Transverse colon (tissue), 4 donors: ENCODE measurements at regions not wholly inside any gene's neighbourhood (a gene's known extent, or its start where the extent isn't known, plus 50 kb on each side); places are given as distances from the start of the nearest gene placed in this dataset.
"Not testable (repeated sequence)": the region's sequence is repeated elsewhere in the genome, so short reads cannot be mapped to it uniquely, and the experiment has no call there.

Experiments used
- DNase-seq: peaks from one replicate; pipeline ENCODE4 v3.0.0-alpha.2; 2019
- H3K27ac ChIP-seq, 4 donors: fragments of 200-600 bp; sonication (generic); 2 replicates each; pipeline ENCODE4 v1.5.1; 2016 to 2018; ENCODE audit warnings: inconsistent platforms in 4 of 4
- H3K27me3 ChIP-seq: fragments of 200-600 bp; sonication (generic); 2 replicates; pipeline ENCODE4 v1.5.1; 2017; ENCODE audit warnings: inconsistent platforms
- H3K36me3 ChIP-seq, 4 donors: fragments of 200-600 bp; sonication (generic); 2 replicates each; pipeline ENCODE4 v1.5.1; 2017 to 2019; ENCODE audit warnings: inconsistent platforms in 4 of 4
- H3K4me1 ChIP-seq, 4 donors: fragments of 200-600 bp; sonication (generic); 2 replicates each; pipeline ENCODE4 v1.5.1; 2017 to 2020; ENCODE audit warnings: inconsistent platforms in 4 of 4
- H3K4me3 ChIP-seq, 4 donors: fragments of 200-600 bp; sonication (generic); 1 replicate in 1 of 4; 2 replicates in 3 of 4; pipeline versions ENCODE4 v1.5.1 to v1.6.1; 2017 to 2019; ENCODE audit warnings: inconsistent platforms in 4 of 4
- H3K9me3 ChIP-seq, 2 donors: fragments of 200-600 bp; sonication (generic); 2 replicates each; pipeline ENCODE4 v1.5.1; 2017 to 2019; ENCODE audit warnings: inconsistent platforms in 2 of 2
- CTCF ChIP-seq, 5 experiments: fragments of 200-600 bp in 3 of 5; fragments of 450-650 bp in 2 of 5; sonication (generic) in 3 of 5; IDR thresholded peaks; 1 replicate in 2 of 5; 2 replicates in 3 of 5; pipeline ENCODE4 v1.5.1; 2016 to 2017; ENCODE audit warnings: antibody characterized with exemption in 5 of 5, inconsistent platforms in 3 of 5, mild to moderate bottlenecking in 2 of 5, moderate library complexity in 1 of 5
- EP300 ChIP-seq: sonication (generic); formaldehyde crosslinking; IDR thresholded peaks from one replicate; pipeline ENCODE4 v1.6.1; 2017; ENCODE audit warnings: antibody characterized with exemption, low read depth
- POLR2A ChIP-seq: fragments of 450-650 bp; IDR thresholded peaks from one replicate; pipeline ENCODE4 v1.6.1; 2016; ENCODE audit warnings: antibody characterized with exemption, mild to moderate bottlenecking, moderate library complexity
- POLR2AphosphoS5 ChIP-seq, 3 donors: sonication (generic); formaldehyde crosslinking; IDR thresholded peaks; one replicate each; pipeline ENCODE4 v1.6.1; 2016; ENCODE audit warnings: antibody characterized with exemption in 3 of 3
- WGBS, 2 donors: methylation state at CpG; one replicate each; pipeline ENCODE4 v1.1.5; 2018; ENCODE audit warnings: low coverage in 1 of 2; 5-methylcytosine and 5-hydroxymethylcytosine counted together
- in situ Hi-C, 4 donors: fragments of 200-750 bp; cut with MboI; loops; one replicate each; pipeline versions ENCODE4 v1.15.0 to v1.15.1; 2017; ENCODE audit warnings: low sequenced_read_pairs in 3 of 4, low pct_ligation_motif_present in 1 of 4, low pct_unique_long_range_greater_than_20kb in 1 of 4
- intact Hi-C: fragments of 100-400 bp; cut with DNase I; formaldehyde crosslinking; loops from one replicate; pipeline ENCODE4 v1.15.1; 2023; ENCODE audit warnings: low total_unique reads

- no peak overlapping the region for H3K27ac ChIP-seq
These were observed 111.2 kb upstream of the CNKSR3 start for GRCh38 chr6:154621686-154622085.

GRCh38 chr6:154622618-154623336 lies 110.4 kb upstream of the SCAF8 start:
- no peaks in the 10 kb centered on the region for H3K27me3 ChIP-seq
- H3K36me3 ChIP-seq, result no peaks in the 10 kb centered on the region
- no peaks in the 10 kb centered on the region for H3K4me1 ChIP-seq
- intact Hi-C loops, result loop anchor here (5.0 kb wide), 1 partner anchor 200 kb away; no protein-coding TSS in a partner anchor
- 72 to 74% methylated on average over 2 to 3 of the region's 3 CpGs for WGBS, 2 donors
- no peak for DNase-seq
- H3K9me3 ChIP-seq, result no peaks in the 10 kb centered on the region
- no peak overlapping the region for H3K4me3 ChIP-seq
- TF ChIP-seq POLR2AphosphoS5 (IDR thresholded peaks at IDR 0.05), result no peak
- no peak for TF ChIP-seq CTCF (IDR thresholded peaks at IDR 0.05)
- TF ChIP-seq POLR2A, result no peak
- no peak for TF ChIP-seq EP300
- in situ Hi-C loops, result no loop called here
- H3K27ac ChIP-seq, result no peak overlapping the region

More at GRCh38 chr6:154621686-154622085, 111.2 kb upstream of the CNKSR3 start:
- Histone ChIP-seq H3K27me3 (no peaks in the 10 kb centered on the region), H3K4me1 (no peaks in the 10 kb centered on the region), H3K36me3 (no peaks in the 10 kb centered on the region), H3K4me3 (no peak overlapping the region), H3K9me3 (no peaks in the 10 kb centered on the region)
- no peak for DNase-seq
- intact Hi-C loops, result loop anchor here (5.0 kb wide), 1 partner anchor 199 kb away; no protein-coding TSS in a partner anchor
- in situ Hi-C loops, result no loop called here
- WGBS, 2 donors, result 67 to 78% methylated on average over 2 to 4 of the region's 4 CpGs
- TF ChIP-seq POLR2A (no peak), POLR2AphosphoS5 (IDR thresholded peaks at IDR 0.05) (no peak), CTCF (IDR thresholded peaks at IDR 0.05) (no peak), EP300 (no peak)

- Histone ChIP-seq H3K4me1 (no peaks in the 10 kb centered on the region), H3K27ac (no peak overlapping the region), H3K36me3 (no peaks in the 10 kb centered on the region), H3K4me3 (no peak overlapping the region), H3K27me3 (no peaks in the 10 kb centered on the region), H3K9me3 (no peaks in the 10 kb centered on the region)
- 89 to 91% methylated on average over 3 to 6 of the region's 6 CpGs for WGBS, 2 donors
- TF ChIP-seq POLR2A (no peak), POLR2AphosphoS5 (IDR thresholded peaks at IDR 0.05) (no peak), EP300 (no peak), CTCF (IDR thresholded peaks at IDR 0.05) (no peak)
- in situ Hi-C loops (no loop called here), intact Hi-C loops (loop anchor here (5.0 kb wide), 1 partner anchor 201 kb away; no protein-coding TSS in a partner anchor)
- DNase-seq, result no peak
These were observed 109.8 kb upstream of the SCAF8 start for GRCh38 chr6:154623391-154623790.

GRCh38 chr6:154624038-154624599 lies 109.1 kb upstream of the SCAF8 start:
- in situ Hi-C loops (no loop called here), intact Hi-C loops (loop anchor here (5.0 kb wide), 1 partner anchor 202 kb away; no protein-coding TSS in a partner anchor)
- H3K4me1 ChIP-seq, result no peaks in the 10 kb centered on the region
- 90 to 94% methylated on average over 4 to 6 of the region's 6 CpGs for WGBS, 2 donors
- no peaks in the 10 kb centered on the region for H3K27me3 ChIP-seq
- H3K27ac ChIP-seq, result no peak overlapping the region
- no peaks in the 10 kb centered on the region for H3K36me3 ChIP-seq
- no peak for TF ChIP-seq POLR2A
- TF ChIP-seq POLR2AphosphoS5 (IDR thresholded peaks at IDR 0.05), result no peak
- no peak for TF ChIP-seq EP300
- TF ChIP-seq CTCF (IDR thresholded peaks at IDR 0.05), result no peak
- DNase-seq, result no peak
- no peaks in the 10 kb centered on the region for H3K9me3 ChIP-seq
- H3K4me3 ChIP-seq, result no peak overlapping the region

- H3K4me1 ChIP-seq, in situ Hi-C loops, H3K36me3 ChIP-seq, DNase-seq, H3K9me3 ChIP-seq, H3K4me3 ChIP-seq, H3K27me3 ChIP-seq, H3K27ac ChIP-seq: not testable (repeated sequence)
- 82 to 91% methylated on average over 1 to 2 of the region's 2 CpGs for WGBS, 2 donors
- intact Hi-C loops, result loop anchor here (5.0 kb wide), 1 partner anchor 202 kb away; no protein-coding TSS in a partner anchor
These were observed 108.5 kb upstream of the SCAF8 start for GRCh38 chr6:154624727-154625126.
